ENCODE measurements at regions not wholly inside any gene's neighbourhood (a gene's known extent, or its start where the extent isn't known, plus 50 kb on each side); places are given as distances from the start of the nearest gene placed in this dataset.

GRCh38 chr5:155512329-155512728, 498.8 kb downstream of the KIF4B start:
- TF ChIP-seq POLR2A (IDR thresholded peaks at IDR 0.05) (no peak), POLR2AphosphoS5 (IDR thresholded peaks at IDR 0.05) (no peak)

Data from spleen (tissue), 3 donors.